Omental fat pad (tissue), 3 donors: ENCODE measurements at regions not wholly inside any gene's neighbourhood (a gene's known extent, or its start where the extent isn't known, plus 50 kb on each side); places are given as distances from the start of the nearest gene placed in this dataset.

Experiments
- ATAC-seq: fragments of 150-250 bp; one replicate; pipeline ENCODE4 v1.9.1; 2016; ENCODE audit warnings: mild to moderate bottlenecking, moderate library complexity; ENCODE audit not compliant: low FRiP score
- DNase-seq: peaks from one replicate; pipeline ENCODE4 v3.0.0-alpha.2; 2019; ENCODE audit warnings: low spot score
- TF ChIP-seq, protein P1 (sequence below), 3 donors: fragments of 450-650 bp; IDR thresholded peaks; one replicate each; pipeline ENCODE4 v1.5.1; 2016 to 2017; ENCODE audit warnings: antibody characterized with exemption in 3 of 3, mild to moderate bottlenecking in 3 of 3, moderate library complexity in 2 of 3

- ATAC-seq (no peak), DNase-seq (no peak)
- TF ChIP-seq, protein P1, sequence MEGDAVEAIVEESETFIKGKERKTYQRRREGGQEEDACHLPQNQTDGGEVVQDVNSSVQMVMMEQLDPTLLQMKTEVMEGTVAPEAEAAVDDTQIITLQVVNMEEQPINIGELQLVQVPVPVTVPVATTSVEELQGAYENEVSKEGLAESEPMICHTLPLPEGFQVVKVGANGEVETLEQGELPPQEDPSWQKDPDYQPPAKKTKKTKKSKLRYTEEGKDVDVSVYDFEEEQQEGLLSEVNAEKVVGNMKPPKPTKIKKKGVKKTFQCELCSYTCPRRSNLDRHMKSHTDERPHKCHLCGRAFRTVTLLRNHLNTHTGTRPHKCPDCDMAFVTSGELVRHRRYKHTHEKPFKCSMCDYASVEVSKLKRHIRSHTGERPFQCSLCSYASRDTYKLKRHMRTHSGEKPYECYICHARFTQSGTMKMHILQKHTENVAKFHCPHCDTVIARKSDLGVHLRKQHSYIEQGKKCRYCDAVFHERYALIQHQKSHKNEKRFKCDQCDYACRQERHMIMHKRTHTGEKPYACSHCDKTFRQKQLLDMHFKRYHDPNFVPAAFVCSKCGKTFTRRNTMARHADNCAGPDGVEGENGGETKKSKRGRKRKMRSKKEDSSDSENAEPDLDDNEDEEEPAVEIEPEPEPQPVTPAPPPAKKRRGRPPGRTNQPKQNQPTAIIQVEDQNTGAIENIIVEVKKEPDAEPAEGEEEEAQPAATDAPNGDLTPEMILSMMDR (IDR thresholded peaks at IDR 0.05): no peak
Observed at GRCh38 chr7:155365146-155365874, 67.6 kb downstream of the INSIG1 start.

DNA sequence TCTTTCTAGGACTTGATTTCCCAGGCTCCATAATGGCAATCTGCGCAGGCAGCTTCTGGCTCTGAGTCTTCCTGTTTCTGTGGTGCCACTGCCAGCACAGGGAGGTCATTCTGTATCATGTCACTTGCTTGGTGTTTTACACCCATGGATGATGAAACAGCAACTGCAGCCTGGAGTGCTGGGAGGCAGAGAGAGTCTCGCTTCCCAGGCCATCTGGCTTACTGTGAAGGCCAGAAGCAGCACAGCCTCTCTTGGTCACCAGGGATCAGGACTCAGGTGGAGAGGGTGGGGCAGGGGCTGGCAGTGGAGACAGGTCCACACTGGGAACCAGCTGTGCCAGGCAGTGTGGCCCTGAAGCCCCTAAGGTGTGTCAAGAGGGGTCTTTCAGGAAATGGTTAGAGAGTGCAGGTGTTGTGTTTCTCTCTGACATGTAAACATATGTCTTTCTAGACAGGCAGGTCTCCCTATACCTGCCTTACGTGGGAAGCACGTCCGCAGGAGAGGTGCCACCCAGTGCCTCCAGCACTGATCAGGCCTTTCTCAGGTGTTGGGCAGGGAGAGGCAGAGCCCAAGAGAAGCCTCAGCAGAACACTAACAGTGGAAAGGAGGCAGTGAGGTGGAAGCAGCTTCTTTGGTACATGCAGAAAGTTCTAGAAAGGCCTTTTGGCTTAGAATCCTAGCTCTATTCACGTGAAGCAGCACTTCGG is 71.4 kb downstream of the INSIG1 start:
- ATAC-seq (no peak), DNase-seq (no peak)
- TF ChIP-seq, protein P1 (IDR thresholded peaks at IDR 0.05): no peak

DNA sequence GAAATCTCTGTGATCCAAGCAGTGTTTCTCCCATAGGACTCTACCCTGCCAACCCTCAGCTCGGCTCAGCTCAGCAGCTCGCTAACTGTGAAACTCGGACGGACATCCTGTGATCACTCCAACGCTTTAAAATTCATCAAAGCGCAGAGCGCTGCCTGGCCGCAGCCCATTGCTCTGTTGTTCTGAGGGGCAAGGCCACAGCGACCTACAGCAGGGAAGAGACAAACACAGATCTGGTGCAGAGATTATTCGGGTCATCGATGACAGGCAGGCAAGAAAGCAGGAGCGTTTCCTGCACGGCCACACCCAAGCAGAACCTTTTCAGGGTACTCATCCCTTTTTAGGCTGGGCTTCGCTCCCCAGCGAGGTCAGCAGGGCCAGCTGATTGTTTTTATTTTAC is 72.1 kb downstream of the INSIG1 start:
- TF ChIP-seq, protein P1 (IDR thresholded peaks at IDR 0.05): no peak
- no peak for ATAC-seq
- no peak for DNase-seq

DNA sequence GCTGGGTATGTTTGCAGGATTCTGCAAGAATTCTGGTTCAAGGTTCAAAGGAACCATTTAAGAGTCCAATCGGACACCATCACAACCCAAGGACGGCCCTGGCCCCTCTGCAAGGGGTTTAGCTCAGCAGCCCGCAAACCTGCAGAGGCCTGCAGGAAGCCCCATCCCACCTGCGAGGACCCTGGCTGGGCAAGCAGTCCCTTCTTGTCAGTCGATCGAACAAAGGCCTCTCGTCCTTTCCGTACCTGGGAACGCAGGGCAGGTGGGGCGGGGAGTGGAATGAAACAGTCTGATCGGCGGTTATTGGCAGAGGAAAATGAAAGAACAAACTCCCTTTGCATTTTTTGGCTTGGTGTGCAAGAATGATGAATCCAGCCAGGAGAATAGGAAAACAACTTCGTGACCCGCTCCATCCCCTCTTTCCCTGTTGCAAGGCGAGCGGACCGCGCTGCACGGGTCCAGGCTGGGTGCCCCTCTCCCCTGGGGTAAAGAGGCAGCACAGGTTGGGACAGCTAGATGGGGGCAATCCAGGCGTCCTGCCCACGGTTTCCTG is 73.7 kb downstream of the INSIG1 start:
- ATAC-seq: no peak
- TF ChIP-seq, protein P1 (IDR thresholded peaks at IDR 0.05): no peak
- no peak for DNase-seq

- TF ChIP-seq, protein P1 (IDR thresholded peaks at IDR 0.05): no peak
- DNase-seq (no peak), ATAC-seq (no peak)
Observed at GRCh38 chr7:155371884-155372781, 74.5 kb downstream of the INSIG1 start.

DNA sequence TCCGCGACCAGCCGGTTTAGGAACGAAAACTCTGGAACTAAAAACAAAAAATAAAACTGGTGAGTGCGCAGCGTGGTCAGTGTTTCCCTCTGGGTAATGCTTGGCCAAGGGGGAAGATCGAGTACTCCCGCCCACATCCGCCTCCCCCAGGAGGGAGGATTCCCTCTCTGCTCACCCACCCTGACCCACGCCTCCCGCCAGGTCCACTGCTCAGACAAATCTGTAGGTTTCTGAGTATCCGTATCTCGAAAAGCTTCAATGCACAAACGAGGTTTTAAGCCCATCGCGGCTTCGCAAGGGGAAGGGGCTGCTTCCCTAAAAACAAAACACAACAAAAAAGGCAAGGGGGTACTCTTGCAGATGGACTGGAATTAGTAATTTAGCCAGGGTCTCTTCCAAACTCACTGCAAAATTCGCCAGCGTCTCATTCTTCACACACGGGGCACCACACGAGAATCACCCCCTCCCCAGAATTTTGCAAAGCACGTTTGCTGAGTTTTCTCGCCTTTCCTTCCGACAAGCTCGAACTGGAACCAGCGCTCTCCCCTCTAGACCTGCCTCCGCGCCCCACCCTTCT is 75.2 kb downstream of the INSIG1 start:
- no peak for DNase-seq
- TF ChIP-seq, protein P1 (IDR thresholded peaks at IDR 0.05): no peak
- no peak for ATAC-seq
